ENCODE measurements at regions not wholly inside any gene's neighbourhood (a gene's known extent, or its start where the extent isn't known, plus 50 kb on each side); places are given as distances from the start of the nearest gene placed in this dataset.

GRCh38 chr12:46432325-46432724 is 59.8 kb upstream of the SLC38A2 start:
- H2AFZ ChIP-seq (ENCODE audit: low read depth, low read length): no peak overlapping the region
- H3K9me2 ChIP-seq (ENCODE audit: insufficient read depth, low read length): no peaks in the 10 kb centered on the region
- H3K27me3 ChIP-seq (ENCODE audit: insufficient read depth, low read depth, low read length): no peaks in the 10 kb centered on the region
- H3K4me3 ChIP-seq (ENCODE audit: low read length): no peak overlapping the region
- no peaks in the 10 kb centered on the region for H3K79me2 ChIP-seq (replicated peaks; ENCODE audit: insufficient read depth, low read length)
- no peaks in the 10 kb centered on the region for H3K9me3 ChIP-seq (ENCODE audit: low read length)
- no peaks in the 10 kb centered on the region for H4K20me1 ChIP-seq (ENCODE audit: insufficient read depth)
- no peak overlapping the region for H3K4me2 ChIP-seq (ENCODE audit: low read length)
- no peaks in the 10 kb centered on the region for H3F3A ChIP-seq (ENCODE audit: insufficient read depth, low read length, poor library complexity, severe bottlenecking)
- TF ChIP-seq RAD21 (conservative IDR thresholded peaks at IDR 0.05): no peak
- TF ChIP-seq EZH2 (IDR thresholded peaks at IDR 0.05; ENCODE audit: borderline replicate concordance, insufficient read depth, low read length, poor library complexity, severe bottlenecking): no peak
- TF ChIP-seq EP300 (conservative IDR thresholded peaks at IDR 0.05; ENCODE audit: poor library complexity, severe bottlenecking): no peak
- TF ChIP-seq SMC3 (conservative IDR thresholded peaks at IDR 0.05; ENCODE audit: poor library complexity): no peak
- TF ChIP-seq POLR2AphosphoS5 (IDR thresholded peaks at IDR 0.05): no peak
- no peak for TF ChIP-seq REST (IDR thresholded peaks at IDR 0.05; ENCODE audit: borderline replicate concordance)
- no peak for TF ChIP-seq MXI1 (conservative IDR thresholded peaks at IDR 0.05; ENCODE audit: poor library complexity, severe bottlenecking)
- TF ChIP-seq CTCF (IDR thresholded peaks at IDR 0.05; ENCODE audit: poor library complexity, severe bottlenecking): no peak
- no peak for TF ChIP-seq TAF1 (IDR thresholded peaks at IDR 0.05; ENCODE audit: low read depth)
- no peaks in the 10 kb centered on the region for H3K36me3 ChIP-seq (ENCODE audit: insufficient read depth, low read length)
- H3K9ac ChIP-seq (ENCODE audit: low read length): no peak overlapping the region
- no peak overlapping the region for H3K27ac ChIP-seq (ENCODE audit: low read length)

- no peak overlapping the region for H2AFZ ChIP-seq (ENCODE audit: low read depth, low read length)
- no peak overlapping the region for H3K27ac ChIP-seq (ENCODE audit: low read length)
- H3F3A ChIP-seq (ENCODE audit: insufficient read depth, low read length, poor library complexity, severe bottlenecking): no peaks in the 10 kb centered on the region
- H3K9me2 ChIP-seq (ENCODE audit: insufficient read depth, low read length): no peaks in the 10 kb centered on the region
- no peaks in the 10 kb centered on the region for H3K9me3 ChIP-seq (ENCODE audit: low read length)
- H3K4me2 ChIP-seq (ENCODE audit: low read length): no peak overlapping the region
- no peaks in the 10 kb centered on the region for H3K36me3 ChIP-seq (ENCODE audit: insufficient read depth, low read length)
- H3K79me2 ChIP-seq (replicated peaks; ENCODE audit: insufficient read depth, low read length): no peaks in the 10 kb centered on the region
- no peaks in the 10 kb centered on the region for H3K27me3 ChIP-seq (ENCODE audit: insufficient read depth, low read depth, low read length)
- H3K9ac ChIP-seq (ENCODE audit: low read length): no peak overlapping the region
- H4K20me1 ChIP-seq (ENCODE audit: insufficient read depth): no peaks in the 10 kb centered on the region
- TF ChIP-seq MXI1 (conservative IDR thresholded peaks at IDR 0.05; ENCODE audit: poor library complexity, severe bottlenecking) (no peak), POLR2AphosphoS5 (IDR thresholded peaks at IDR 0.05) (no peak), CTCF (IDR thresholded peaks at IDR 0.05; ENCODE audit: poor library complexity, severe bottlenecking) (no peak), RAD21 (conservative IDR thresholded peaks at IDR 0.05) (no peak), EZH2 (IDR thresholded peaks at IDR 0.05; ENCODE audit: borderline replicate concordance, insufficient read depth, low read length, poor library complexity, severe bottlenecking) (no peak), TAF1 (IDR thresholded peaks at IDR 0.05; ENCODE audit: low read depth) (no peak), REST (IDR thresholded peaks at IDR 0.05; ENCODE audit: borderline replicate concordance) (no peak), SMC3 (conservative IDR thresholded peaks at IDR 0.05; ENCODE audit: poor library complexity) (no peak), EP300 (conservative IDR thresholded peaks at IDR 0.05; ENCODE audit: poor library complexity, severe bottlenecking) (no peak)
- no peak overlapping the region for H3K4me3 ChIP-seq (ENCODE audit: low read length)
Observed at GRCh38 chr12:46430340-46430948, 57.9 kb upstream of the SLC38A2 start.
